ENCODE measurements at regions not wholly inside any gene's neighbourhood (a gene's known extent, or its start where the extent isn't known, plus 50 kb on each side); places are given as distances from the start of the nearest gene placed in this dataset.

GRCh38 chr1:177600936-177601335 is 368.9 kb downstream of the SEC16B start:
- ATAC-seq (ENCODE audit: low read depth) (no peak), DNase-seq (no peak)
- H3K36me3 ChIP-seq (replicated peaks in 1 of 2; ENCODE audit: control extremely low read depth in 1 of 2, control insufficient read depth in 1 of 2, extremely low read depth in 1 of 2, insufficient read depth in 2 of 2, low read length in 1 of 2), result no peaks in the 10 kb centered on the region
- H3K27ac ChIP-seq (ENCODE audit: low read length in 2 of 2), result no peak overlapping the region
- 86% methylated on average over 1 of the region's 1 CpG for WGBS (ENCODE audit: insufficient coverage)
- no peaks in the 10 kb centered on the region for H3K4me1 ChIP-seq (ENCODE audit: control insufficient read depth in 2 of 2, insufficient read depth in 2 of 2, low read length in 2 of 2)
- H3K27me3 ChIP-seq (replicated peaks in 1 of 4; ENCODE audit: control extremely low read depth in 1 of 4, control insufficient read depth in 3 of 4, insufficient read depth in 4 of 4, low read length in 3 of 4), result no peaks in the 10 kb centered on the region
- no peak for TF ChIP-seq CTCF (IDR thresholded peaks at IDR 0.05)
- TF ChIP-seq EZH2 (IDR thresholded peaks at IDR 0.05; ENCODE audit: borderline replicate concordance, insufficient read depth, low read depth, low read length, poor library complexity, severe bottlenecking), result no peak
- H2AFZ ChIP-seq (ENCODE audit: insufficient read depth, low read depth, low read length, poor library complexity, severe bottlenecking), result no peak overlapping the region
- H3K9ac ChIP-seq (ENCODE audit: low read length), result no peak overlapping the region
- no peak overlapping the region for H3K27ac Mint-ChIP-seq
- H3K4me3 Mint-ChIP-seq, result no peak overlapping the region
- H3K4me1 Mint-ChIP-seq, result no peaks in the 10 kb centered on the region
- intact Hi-C loops (cut with micrococcal nuclease), result no loop called here
- H3K9me3 ChIP-seq (ENCODE audit: control extremely low read depth in 1 of 3, control insufficient read depth in 2 of 3, insufficient read depth in 1 of 3, low read length in 2 of 3), result no peaks in the 10 kb centered on the region
- no peaks in the 10 kb centered on the region for H3K27me3 Mint-ChIP-seq
- H3K79me2 ChIP-seq (ENCODE audit: control insufficient read depth, insufficient read depth, low read length), result no peaks in the 10 kb centered on the region
- no peak overlapping the region for H3K4me3 ChIP-seq (ENCODE audit: control extremely low read depth in 1 of 5, extremely low read depth in 1 of 5, insufficient read depth in 1 of 5, low read depth in 2 of 5, low read length in 4 of 5)
- H4K20me1 ChIP-seq (ENCODE audit: control insufficient read depth, insufficient read depth, low read length, poor library complexity, severe bottlenecking), result no peaks in the 10 kb centered on the region
- POLR2A ChIA-PET, result no interaction called here
- H3K9me3 Mint-ChIP-seq (ENCODE audit: insufficient read depth), result peaks cover 4% of the 10 kb centered on the region
- no peak overlapping the region for H3K4me2 ChIP-seq (replicated peaks; ENCODE audit: low read depth, low read length, poor library complexity, severe bottlenecking)
- CTCF ChIA-PET, result no interaction called here

- Histone ChIP-seq H3K9me3 (ENCODE audit: control extremely low read depth in 1 of 3, control insufficient read depth in 2 of 3, insufficient read depth in 1 of 3, low read length in 2 of 3) (no peaks in the 10 kb centered on the region), H3K4me2 (replicated peaks; ENCODE audit: low read depth, low read length, poor library complexity, severe bottlenecking) (no peak overlapping the region), H3K4me3 (ENCODE audit: control extremely low read depth in 1 of 5, extremely low read depth in 1 of 5, insufficient read depth in 1 of 5, low read depth in 2 of 5, low read length in 4 of 5) (no peak overlapping the region), H3K27me3 (replicated peaks in 1 of 4; ENCODE audit: control extremely low read depth in 1 of 4, control insufficient read depth in 3 of 4, insufficient read depth in 4 of 4, low read length in 3 of 4) (no peaks in the 10 kb centered on the region), H3K4me1 (ENCODE audit: control insufficient read depth in 2 of 2, insufficient read depth in 2 of 2, low read length in 2 of 2) (no peaks in the 10 kb centered on the region), H4K20me1 (ENCODE audit: control insufficient read depth, insufficient read depth, low read length, poor library complexity, severe bottlenecking) (no peaks in the 10 kb centered on the region), H3K27ac (ENCODE audit: low read length in 2 of 2) (no peak overlapping the region), H3K36me3 (replicated peaks in 1 of 2; ENCODE audit: control extremely low read depth in 1 of 2, control insufficient read depth in 1 of 2, extremely low read depth in 1 of 2, insufficient read depth in 2 of 2, low read length in 1 of 2) (no peaks in the 10 kb centered on the region), H3K79me2 (ENCODE audit: control insufficient read depth, insufficient read depth, low read length) (no peaks in the 10 kb centered on the region), H3K9ac (ENCODE audit: low read length) (no peak overlapping the region), H2AFZ (ENCODE audit: insufficient read depth, low read depth, low read length, poor library complexity, severe bottlenecking) (no peak overlapping the region)
- no peak for TF ChIP-seq CTCF (IDR thresholded peaks at IDR 0.05)
- no peak for TF ChIP-seq EZH2 (IDR thresholded peaks at IDR 0.05; ENCODE audit: borderline replicate concordance, insufficient read depth, low read depth, low read length, poor library complexity, severe bottlenecking)
- intact Hi-C loops (cut with micrococcal nuclease), result no loop called here
- Mint-ChIP-seq H3K4me1 (no peaks in the 10 kb centered on the region), H3K27me3 (no peaks in the 10 kb centered on the region), H3K4me3 (no peak overlapping the region), H3K9me3 (ENCODE audit: insufficient read depth) (peaks cover 4% of the 10 kb centered on the region), H3K27ac (no peak overlapping the region)
- DNase-seq (no peak), ATAC-seq (ENCODE audit: low read depth) (no peak)
- ChIA-PET POLR2A (no interaction called here), CTCF (no interaction called here)
- 78% methylated on average over 1 of the region's 2 CpGs for WGBS (ENCODE audit: insufficient coverage)
These were observed 369.5 kb downstream of the SEC16B start for GRCh38 chr1:177600321-177600720.

Measured in B cell (primary cell).